A673 (cell line): ENCODE measurements at regions not wholly inside any gene's neighbourhood (a gene's known extent, or its start where the extent isn't known, plus 50 kb on each side); places are given as distances from the start of the nearest gene placed in this dataset.

Experiments
- BruUV-seq: library from RNA; stranded (reverse); fragments of 400-500 nt; replicated peaks from 2 replicates; lab custom pipeline; 2021; lab: Mats Ljungman, UMichigan
- CTCF ChIA-PET: fragments of 300-600 bp; sonication (Branson Sonifier 250); formaldehyde crosslinking; loops from one replicate; lab custom pipeline; 2022; ENCODE audit warnings: antibody characterized with exemption; lab: Charles Lee
- POLR2A ChIA-PET: fragments of 300-600 bp; sonication (Branson Sonifier 250); formaldehyde crosslinking; loops from one replicate; lab custom pipeline; 2022; ENCODE audit warnings: antibody characterized with exemption; ENCODE audit not compliant: low non-redundant PET; lab: Charles Lee
- DNase-seq: peaks from one replicate; pipeline ENCODE4 v3.0.0-alpha.2; 2015; ENCODE audit warnings: low spot score
- H3K27ac ChIP-seq: fragments of 200-600 bp; sonication (generic); 2 replicates; pipeline ENCODE4 v1.5.1; 2016; ENCODE audit warnings: mixed run types, low read depth, mild to moderate bottlenecking, mixed read lengths, antibody characterized with exemption, low read length; ENCODE audit not compliant: poor library complexity, severe bottlenecking
- H3K27me3 ChIP-seq: fragments of 200-600 bp; sonication (generic); replicated peaks from 2 replicates; pipeline ENCODE4 v1.6.1; 2017; ENCODE audit warnings: mixed run types, low read depth, mild to moderate bottlenecking, mixed read lengths, antibody characterized with exemption, low read length; ENCODE audit not compliant: insufficient read depth, poor library complexity
- H3K36me3 ChIP-seq: fragments of 200-600 bp; sonication (generic); 2 replicates; pipeline ENCODE4 v1.6.1; 2016; ENCODE audit warnings: mixed run types, mild to moderate bottlenecking, mixed read lengths, antibody characterized with exemption, low read length; ENCODE audit not compliant: insufficient read depth, poor library complexity, severe bottlenecking
- H3K4me1 ChIP-seq: fragments of 200-600 bp; sonication (generic); 2 replicates; pipeline ENCODE4 v1.6.1; 2017; ENCODE audit warnings: mixed run types, mild to moderate bottlenecking, mixed read lengths, antibody characterized with exemption, low read length; ENCODE audit not compliant: insufficient read depth, poor library complexity, severe bottlenecking
- H3K4me3 ChIP-seq: fragments of 200-600 bp; sonication (generic); 2 replicates; pipeline ENCODE4 v1.5.1; 2016; ENCODE audit warnings: low read depth, mixed run types, mild to moderate bottlenecking, mixed read lengths, low read length; ENCODE audit not compliant: poor library complexity, severe bottlenecking
- H3K9me3 ChIP-seq: fragments of 200-600 bp; sonication (generic); 2 replicates; pipeline ENCODE4 v1.6.1; 2016; ENCODE audit warnings: mixed run types, low read depth, mild to moderate bottlenecking, mixed read lengths, antibody characterized with exemption, low read length; ENCODE audit not compliant: poor library complexity, severe bottlenecking
- EZH2 ChIP-seq: fragments of 200-600 bp; sonication (generic); IDR thresholded peaks from 2 replicates; pipeline ENCODE4 v1.6.1; 2017; ENCODE audit warnings: borderline replicate concordance, low read depth, mild to moderate bottlenecking, mixed read lengths, antibody characterized with exemption, low read length; ENCODE audit not compliant: poor library complexity, severe bottlenecking
- intact Hi-C: fragments of 100-400 bp; cut with micrococcal nuclease; formaldehyde crosslinking; loops from one replicate; pipeline ENCODE4 v1.10.0; 2022; ENCODE audit not compliant: unreplicated experiment
- TF ChIP-seq, protein P1 (sequence below): fragments of 300-800, 200-600 bp; sonication (generic); conservative IDR thresholded peaks from 2 replicates; pipeline ENCODE4 v1.5.1; 2017; ENCODE audit warnings: low read depth, mild to moderate bottlenecking, antibody characterized with exemption, low read length, moderate library complexity, mixed read lengths

DNA sequence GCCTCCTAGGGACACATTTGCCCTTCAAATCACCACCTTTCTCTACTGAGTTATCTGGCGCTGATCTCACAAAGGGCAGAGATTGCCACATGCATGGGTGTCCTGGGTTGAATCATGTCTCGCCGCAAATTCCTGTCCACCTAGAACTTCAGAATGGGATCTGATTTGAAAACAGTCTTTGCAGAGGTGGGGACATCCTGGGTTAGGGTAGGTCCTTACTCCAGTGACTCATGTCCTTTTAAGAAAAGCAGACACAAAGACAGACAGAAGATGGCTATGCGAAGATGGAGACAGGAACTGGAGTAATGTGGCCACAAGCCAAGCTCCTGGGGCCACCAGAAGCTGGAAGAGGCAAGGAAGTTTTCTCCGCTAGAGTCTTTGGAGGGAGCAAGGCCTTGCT lies 197.4 kb upstream of the SMIM21 start:
- no TSS peak for BruUV-seq
- intact Hi-C loops = no loop called here
- no peaks in the 10 kb centered on the region for H3K36me3 ChIP-seq
- H3K9me3 ChIP-seq = no peaks in the 10 kb centered on the region
- H3K4me1 ChIP-seq = no peaks in the 10 kb centered on the region
- ChIA-PET CTCF (no interaction called here), POLR2A (no interaction called here)
- DNase-seq = no peak
- no peaks in the 10 kb centered on the region for H3K27me3 ChIP-seq
- H3K27ac ChIP-seq = no peak overlapping the region
- TF ChIP-seq, protein P1, sequence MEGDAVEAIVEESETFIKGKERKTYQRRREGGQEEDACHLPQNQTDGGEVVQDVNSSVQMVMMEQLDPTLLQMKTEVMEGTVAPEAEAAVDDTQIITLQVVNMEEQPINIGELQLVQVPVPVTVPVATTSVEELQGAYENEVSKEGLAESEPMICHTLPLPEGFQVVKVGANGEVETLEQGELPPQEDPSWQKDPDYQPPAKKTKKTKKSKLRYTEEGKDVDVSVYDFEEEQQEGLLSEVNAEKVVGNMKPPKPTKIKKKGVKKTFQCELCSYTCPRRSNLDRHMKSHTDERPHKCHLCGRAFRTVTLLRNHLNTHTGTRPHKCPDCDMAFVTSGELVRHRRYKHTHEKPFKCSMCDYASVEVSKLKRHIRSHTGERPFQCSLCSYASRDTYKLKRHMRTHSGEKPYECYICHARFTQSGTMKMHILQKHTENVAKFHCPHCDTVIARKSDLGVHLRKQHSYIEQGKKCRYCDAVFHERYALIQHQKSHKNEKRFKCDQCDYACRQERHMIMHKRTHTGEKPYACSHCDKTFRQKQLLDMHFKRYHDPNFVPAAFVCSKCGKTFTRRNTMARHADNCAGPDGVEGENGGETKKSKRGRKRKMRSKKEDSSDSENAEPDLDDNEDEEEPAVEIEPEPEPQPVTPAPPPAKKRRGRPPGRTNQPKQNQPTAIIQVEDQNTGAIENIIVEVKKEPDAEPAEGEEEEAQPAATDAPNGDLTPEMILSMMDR = no peak
- TF ChIP-seq EZH2 = no peak
- no peak overlapping the region for H3K4me3 ChIP-seq

DNA sequence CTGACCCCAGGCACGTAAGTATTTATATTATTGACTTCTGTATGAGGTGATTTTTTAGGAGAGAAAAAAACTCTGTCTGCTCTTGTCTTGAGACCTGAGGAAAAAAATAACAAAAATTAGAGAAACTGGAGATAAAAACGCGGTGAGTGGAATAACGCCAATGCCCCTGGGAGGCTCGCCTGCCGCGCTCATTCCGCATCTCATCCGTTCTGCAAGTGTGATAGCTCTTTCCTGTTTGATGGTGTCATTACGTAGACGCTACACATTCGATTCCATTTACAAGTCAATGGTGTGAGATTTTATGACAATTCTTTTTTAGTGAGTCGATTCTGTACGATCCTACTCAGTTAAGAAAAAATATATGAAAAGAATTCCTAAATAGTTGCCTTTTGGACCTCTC lies 194.3 kb upstream of the SMIM21 start:
- CTCF ChIA-PET = no interaction called here
- intact Hi-C loops = no loop called here
- no peaks in the 10 kb centered on the region for H3K27me3 ChIP-seq
- no peaks in the 10 kb centered on the region for H3K9me3 ChIP-seq
- POLR2A ChIA-PET = no interaction called here
- no TSS peak for BruUV-seq
- TF ChIP-seq, protein P1 = no peak
- DNase-seq = no peak
- no peak overlapping the region for H3K27ac ChIP-seq
- H3K36me3 ChIP-seq = no peaks in the 10 kb centered on the region
- H3K4me1 ChIP-seq = no peaks in the 10 kb centered on the region
- H3K4me3 ChIP-seq = no peak overlapping the region

- Histone ChIP-seq H3K27ac (no peak overlapping the region), H3K27me3 (no peaks in the 10 kb centered on the region), H3K9me3 (no peaks in the 10 kb centered on the region), H3K4me3 (no peak overlapping the region), H3K4me1 (no peaks in the 10 kb centered on the region), H3K36me3 (no peaks in the 10 kb centered on the region)
- intact Hi-C loops = no loop called here
- no peak for DNase-seq
- ChIA-PET CTCF (no interaction called here), POLR2A (no interaction called here)
- no TSS peak for BruUV-seq
- TF ChIP-seq EZH2 = no peak
- TF ChIP-seq, protein P1 = no peak
Observed at GRCh38 chr18:75618146-75618545, 190.6 kb upstream of the SMIM21 start.
